DMS 273 (cell line): ENCODE measurements at regions not wholly inside any gene's neighbourhood (a gene's known extent, or its start where the extent isn't known, plus 50 kb on each side); places are given as distances from the start of the nearest gene placed in this dataset.
"Not testable (repeated sequence)": the region's sequence is repeated elsewhere in the genome, so short reads cannot be mapped to it uniquely, and the experiment has no call there.

Experiments
- DNase-seq: peaks from one replicate; lab custom pipeline; 2025; ENCODE audit not compliant: unreplicated experiment; lab: John Stamatoyannopoulos, UW

- no peak for DNase-seq
Measured at GRCh38 chr2:160721089-160722040, 227.8 kb upstream of the RBMS1 start.

GRCh38 chr2:160726046-160726445 lies 232.4 kb upstream of the RBMS1 start:
- no peak for DNase-seq

GRCh38 chr2:160730296-160730995 lies 236.8 kb upstream of the RBMS1 start:
- no peak for DNase-seq

- DNase-seq, result no peak
Measured at GRCh38 chr2:160731415-160731814, 237.8 kb upstream of the RBMS1 start.

- DNase-seq, result no peak
Measured at GRCh38 chr2:160731856-160732255, 238.2 kb upstream of the RBMS1 start.

- DNase-seq, result no peak
Measured at GRCh38 chr2:160735696-160736095, 242.1 kb upstream of the RBMS1 start.

GRCh38 chr2:160736148-160737028 lies 242.8 kb upstream of the RBMS1 start:
- DNase-seq, result no peak

GRCh38 chr2:160737247-160737646 lies 243.6 kb upstream of the RBMS1 start:
- DNase-seq, result no peak

GRCh38 chr2:160741271-160741670 lies 247.7 kb upstream of the RBMS1 start:
- DNase-seq, result no peak

- DNase-seq, result no peak
Measured at GRCh38 chr2:160741815-160742214, 248.2 kb upstream of the RBMS1 start.

- DNase-seq, result no peak
Measured at GRCh38 chr2:160742667-160743066, 249.1 kb upstream of the RBMS1 start.

- peak; percentile 26 for DNase-seq
Measured at GRCh38 chr2:160747501-160748170, 254.0 kb upstream of the RBMS1 start.

- DNase-seq, result no peak
Measured at GRCh38 chr2:160751021-160751420, 257.4 kb upstream of the RBMS1 start.

- no peak for DNase-seq
Measured at GRCh38 chr2:160752475-160753330, 259.1 kb upstream of the RBMS1 start.

- no peak for DNase-seq
Measured at GRCh38 chr2:160753331-160753654, 259.7 kb upstream of the RBMS1 start.

- no peak for DNase-seq
Measured at GRCh38 chr2:160753960-160754359, 260.4 kb upstream of the RBMS1 start.

- DNase-seq, result no peak
Measured at GRCh38 chr2:160756481-160756880, 262.9 kb upstream of the RBMS1 start.

GRCh38 chr2:160762493-160763128 lies 269.0 kb upstream of the RBMS1 start:
- DNase-seq, result not testable (repeated sequence)

- DNase-seq, result no peak
Measured at GRCh38 chr2:160783474-160783873, 289.9 kb upstream of the RBMS1 start.
